Gastrocnemius medialis (tissue), 4 donors: ENCODE measurements at regions not wholly inside any gene's neighbourhood (a gene's known extent, or its start where the extent isn't known, plus 50 kb on each side); places are given as distances from the start of the nearest gene placed in this dataset.

ENCODE experiments used
- CTCF ChIP-seq, 5 experiments: fragments of 450-650 bp in 3 of 5; fragments of 200-600 bp in 2 of 5; sonication (generic) in 2 of 5; IDR thresholded peaks in 4 of 5; conservative IDR thresholded peaks in 1 of 5; 1 replicate in 4 of 5; 2 replicates in 1 of 5; pipeline ENCODE4 v1.5.1; 2016 to 2019; ENCODE audit warnings: antibody characterized with exemption in 5 of 5, mild to moderate bottlenecking in 3 of 5, moderate library complexity in 3 of 5
- POLR2A ChIP-seq, 2 donors: fragments of 450-650 bp; IDR thresholded peaks; one replicate each; pipeline ENCODE4 v1.6.1; 2017; ENCODE audit warnings: antibody characterized with exemption in 2 of 2, mild to moderate bottlenecking in 2 of 2, moderate library complexity in 2 of 2

GRCh38 chr5:60402161-60402785 is 297.7 kb downstream of the DEPDC1B start:
- TF ChIP-seq CTCF (IDR thresholded peaks at IDR 0.05 in 4 of 5, conservative IDR thresholded peaks at IDR 0.05 in 1 of 5) (no peak), POLR2A (IDR thresholded peaks at IDR 0.05) (no peak)
